ENCODE measurements at regions not wholly inside any gene's neighbourhood (a gene's known extent, or its start where the extent isn't known, plus 50 kb on each side); places are given as distances from the start of the nearest gene placed in this dataset.

DNA sequence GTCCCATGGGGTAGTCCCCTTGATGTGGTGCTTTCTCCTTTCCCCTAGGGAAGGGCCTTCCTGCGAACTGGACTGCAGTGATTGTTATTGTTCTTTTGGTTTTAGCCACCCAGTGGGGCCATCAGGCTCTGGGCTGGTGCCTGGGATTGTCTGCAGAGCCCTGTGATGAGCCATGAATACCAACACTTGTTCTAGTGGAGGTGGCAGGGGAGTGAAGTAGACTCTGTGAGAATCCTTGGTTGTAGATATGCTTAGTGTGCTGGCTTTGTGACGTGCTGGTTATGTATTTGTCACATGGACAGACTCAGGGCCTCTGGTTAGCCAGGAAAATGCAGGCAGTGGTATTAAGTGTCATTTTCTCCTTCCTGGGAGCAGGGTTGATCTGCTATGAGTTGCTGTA, 51.8 kb upstream of the NDUFB4 start:
- no peak overlapping the region for H3K27ac Mint-ChIP-seq
- no peak overlapping the region for H3K4me3 Mint-ChIP-seq (ENCODE audit: low read depth)
- no peak for DNase-seq (ENCODE audit: low spot score, unreplicated experiment)
- peaks cover 2% of the 10 kb centered on the region for H3K4me1 Mint-ChIP-seq (ENCODE audit: low read depth)
- H3K9me3 Mint-ChIP-seq (ENCODE audit: low read depth): peaks cover 29% of the 10 kb centered on the region
- H3K36me3 Mint-ChIP-seq (ENCODE audit: insufficient read depth): no peaks in the 10 kb centered on the region
- TF ChIP-seq, protein P1, sequence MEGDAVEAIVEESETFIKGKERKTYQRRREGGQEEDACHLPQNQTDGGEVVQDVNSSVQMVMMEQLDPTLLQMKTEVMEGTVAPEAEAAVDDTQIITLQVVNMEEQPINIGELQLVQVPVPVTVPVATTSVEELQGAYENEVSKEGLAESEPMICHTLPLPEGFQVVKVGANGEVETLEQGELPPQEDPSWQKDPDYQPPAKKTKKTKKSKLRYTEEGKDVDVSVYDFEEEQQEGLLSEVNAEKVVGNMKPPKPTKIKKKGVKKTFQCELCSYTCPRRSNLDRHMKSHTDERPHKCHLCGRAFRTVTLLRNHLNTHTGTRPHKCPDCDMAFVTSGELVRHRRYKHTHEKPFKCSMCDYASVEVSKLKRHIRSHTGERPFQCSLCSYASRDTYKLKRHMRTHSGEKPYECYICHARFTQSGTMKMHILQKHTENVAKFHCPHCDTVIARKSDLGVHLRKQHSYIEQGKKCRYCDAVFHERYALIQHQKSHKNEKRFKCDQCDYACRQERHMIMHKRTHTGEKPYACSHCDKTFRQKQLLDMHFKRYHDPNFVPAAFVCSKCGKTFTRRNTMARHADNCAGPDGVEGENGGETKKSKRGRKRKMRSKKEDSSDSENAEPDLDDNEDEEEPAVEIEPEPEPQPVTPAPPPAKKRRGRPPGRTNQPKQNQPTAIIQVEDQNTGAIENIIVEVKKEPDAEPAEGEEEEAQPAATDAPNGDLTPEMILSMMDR (IDR thresholded peaks at IDR 0.05; ENCODE audit: unreplicated experiment): no peak
- H3K27me3 Mint-ChIP-seq: no peaks in the 10 kb centered on the region

DNA sequence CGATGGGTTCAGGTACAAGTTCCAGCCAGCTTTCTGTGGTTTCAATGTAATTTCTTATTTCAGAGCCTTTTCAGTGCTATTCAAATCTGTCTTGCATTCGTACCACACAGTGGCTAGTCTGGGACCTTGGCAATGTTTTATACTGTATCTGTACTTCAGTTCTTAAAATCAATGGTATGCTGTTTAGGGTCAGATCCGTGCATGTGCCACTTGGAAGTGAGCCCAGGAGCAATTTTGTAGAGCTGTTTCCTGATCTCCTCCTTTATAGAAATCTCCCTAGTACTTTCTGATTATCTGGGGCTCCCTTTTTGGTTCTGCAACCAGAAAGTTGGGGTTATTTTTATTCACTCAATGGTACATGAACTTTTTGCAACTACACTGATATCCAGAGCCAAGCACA, 59.5 kb upstream of the NDUFB4 start:
- DNase-seq (ENCODE audit: low spot score, unreplicated experiment): no peak
- no peaks in the 10 kb centered on the region for H3K4me1 Mint-ChIP-seq (ENCODE audit: low read depth)
- TF ChIP-seq, protein P1 (IDR thresholded peaks at IDR 0.05; ENCODE audit: unreplicated experiment): no peak
- no peak overlapping the region for H3K4me3 Mint-ChIP-seq (ENCODE audit: low read depth)
- H3K36me3 Mint-ChIP-seq (ENCODE audit: insufficient read depth): no peaks in the 10 kb centered on the region
- no peaks in the 10 kb centered on the region for H3K27me3 Mint-ChIP-seq
- H3K9me3 Mint-ChIP-seq (ENCODE audit: low read depth): peaks cover 35% of the 10 kb centered on the region
- H3K27ac Mint-ChIP-seq: no peak overlapping the region

DNA sequence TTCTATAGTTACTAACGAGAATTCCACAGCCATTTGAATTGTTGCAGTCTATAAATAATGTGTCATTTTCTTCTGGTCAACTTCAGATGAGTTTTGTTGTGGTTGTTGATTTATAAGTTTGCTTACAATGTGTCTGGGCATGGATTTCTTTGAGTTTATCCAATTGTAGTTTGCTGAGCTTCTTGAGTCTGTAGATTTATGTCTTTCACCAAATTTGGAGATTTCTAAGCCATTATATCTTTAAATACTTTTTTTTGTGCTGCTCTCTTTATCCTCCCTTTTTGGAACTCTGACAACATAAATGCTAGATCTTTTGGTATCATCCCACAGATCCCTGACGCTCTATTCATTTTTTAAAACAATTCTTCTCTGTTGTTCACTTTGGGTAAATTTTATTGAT, 63.2 kb upstream of the NDUFB4 start:
- Mint-ChIP-seq H3K4me1 (ENCODE audit: low read depth) (no peaks in the 10 kb centered on the region), H3K27ac (no peak overlapping the region), H3K4me3 (ENCODE audit: low read depth) (no peak overlapping the region), H3K36me3 (ENCODE audit: insufficient read depth) (no peaks in the 10 kb centered on the region), H3K27me3 (no peaks in the 10 kb centered on the region), H3K9me3 (ENCODE audit: low read depth) (peaks cover 12% of the 10 kb centered on the region)
- DNase-seq (ENCODE audit: low spot score, unreplicated experiment): no peak
- TF ChIP-seq, protein P1 (IDR thresholded peaks at IDR 0.05; ENCODE audit: unreplicated experiment): no peak

DNA sequence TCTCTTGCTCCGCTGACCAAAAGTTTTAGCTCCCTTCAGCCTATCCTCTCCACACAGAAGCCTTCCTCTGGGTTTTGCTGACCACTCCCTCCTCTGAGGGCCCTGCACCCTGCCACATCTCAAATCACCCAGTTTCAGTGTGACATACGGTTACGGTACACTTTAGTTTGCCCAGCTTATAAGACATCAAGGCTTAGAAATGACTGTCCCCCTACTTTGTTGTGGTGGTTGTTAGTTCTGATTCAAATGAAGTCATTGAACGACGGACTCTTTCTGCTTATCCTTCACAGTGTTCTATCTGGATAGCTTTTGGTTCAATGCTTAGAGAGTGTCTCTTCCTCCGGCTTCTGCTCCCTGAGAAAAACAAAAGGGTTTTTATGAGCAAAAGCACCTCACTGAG, 68.0 kb upstream of the NDUFB4 start:
- H3K36me3 Mint-ChIP-seq (ENCODE audit: insufficient read depth): no peaks in the 10 kb centered on the region
- peaks cover 5% of the 10 kb centered on the region for H3K9me3 Mint-ChIP-seq (ENCODE audit: low read depth)
- DNase-seq (ENCODE audit: low spot score, unreplicated experiment): no peak
- no peaks in the 10 kb centered on the region for H3K27me3 Mint-ChIP-seq
- no peak overlapping the region for H3K27ac Mint-ChIP-seq
- no peak overlapping the region for H3K4me3 Mint-ChIP-seq (ENCODE audit: low read depth)
- TF ChIP-seq, protein P1 (IDR thresholded peaks at IDR 0.05; ENCODE audit: unreplicated experiment): no peak
- no peaks in the 10 kb centered on the region for H3K4me1 Mint-ChIP-seq (ENCODE audit: low read depth)

DNA sequence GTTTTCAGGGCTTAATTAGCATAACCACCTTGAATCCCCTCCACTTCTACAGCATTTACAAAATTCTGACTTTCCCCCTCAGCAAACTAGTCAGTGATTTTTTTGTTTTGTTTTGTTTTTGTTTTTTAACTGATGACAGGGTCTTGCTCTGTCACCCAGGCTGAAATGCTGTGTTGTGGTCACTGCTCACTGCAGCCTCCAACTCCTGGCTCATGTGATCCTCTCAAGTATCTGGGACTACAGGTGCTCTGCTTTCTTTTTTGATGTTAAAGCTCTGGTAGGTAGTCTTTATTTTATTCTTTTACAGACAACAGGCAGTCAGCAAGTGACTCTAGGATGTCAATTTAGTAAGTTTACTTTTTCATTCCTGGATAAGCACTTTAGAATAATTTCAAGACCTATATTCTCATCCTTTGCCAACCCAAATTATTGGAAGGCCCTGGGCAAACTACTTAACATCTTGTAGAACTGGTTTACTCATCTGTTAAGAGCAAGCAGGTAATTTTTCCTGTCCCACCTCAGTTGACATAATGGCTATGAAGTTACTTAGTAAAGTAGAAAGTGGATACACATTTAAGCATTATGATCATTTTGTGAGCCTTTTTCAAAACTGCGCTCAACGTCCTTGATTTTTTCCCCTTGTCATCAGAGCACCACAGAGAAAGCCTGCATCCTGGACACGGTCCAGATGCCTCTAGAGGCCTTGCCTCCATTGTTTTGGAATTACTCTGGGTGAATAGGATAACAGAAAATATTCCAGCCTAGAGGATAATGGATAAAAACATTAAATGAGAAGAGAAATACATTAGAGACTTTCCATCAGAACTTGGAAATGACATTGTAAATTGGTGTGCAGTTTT, 69.9 kb upstream of the NDUFB4 start:
- Mint-ChIP-seq H3K27ac (no peak overlapping the region), H3K9me3 (ENCODE audit: low read depth) (no peaks in the 10 kb centered on the region), H3K4me3 (ENCODE audit: low read depth) (no peak overlapping the region), H3K36me3 (ENCODE audit: insufficient read depth) (no peaks in the 10 kb centered on the region), H3K27me3 (no peaks in the 10 kb centered on the region), H3K4me1 (ENCODE audit: low read depth) (no peaks in the 10 kb centered on the region)
- TF ChIP-seq, protein P1 (IDR thresholded peaks at IDR 0.05; ENCODE audit: unreplicated experiment): no peak
- DNase-seq (ENCODE audit: low spot score, unreplicated experiment): no peak
